ENCODE measurements at regions not wholly inside any gene's neighbourhood (a gene's known extent, or its start where the extent isn't known, plus 50 kb on each side); places are given as distances from the start of the nearest gene placed in this dataset.

GRCh38 chr3:31255007-31255581 is 277.6 kb upstream of the STT3B start:
- CTCF ChIA-PET (ENCODE audit: low intra/inter-chr PET ratio, low total read pairs) = no interaction called here
- H3K27ac ChIP-seq (ENCODE audit: extremely low read length, insufficient read depth, low read length) = peak overlapping the region; percentile 2
- TF ChIP-seq MYNN (CRISPR knock-in tag; IDR thresholded peaks at IDR 0.05; ENCODE audit: low read depth) (no peak), HNF4A (CRISPR knock-in tag; IDR thresholded peaks at IDR 0.05) (peak; percentile 52), NR2C2 (CRISPR knock-in tag; IDR thresholded peaks at IDR 0.05; ENCODE audit: borderline replicate concordance) (no peak), NFKBIZ (CRISPR knock-in tag; IDR thresholded peaks at IDR 0.05) (no peak), ZNF230 (CRISPR knock-in tag; IDR thresholded peaks at IDR 0.05) (no peak), PBX3 (CRISPR knock-in tag; IDR thresholded peaks at IDR 0.05; ENCODE audit: borderline replicate concordance) (no peak), NFE2L2 (IDR thresholded peaks at IDR 0.05; ENCODE audit: low read length) (no peak), HMG20A (CRISPR knock-in tag; IDR thresholded peaks at IDR 0.05; ENCODE audit: borderline replicate concordance) (peak; percentile 19; the same call in 1 of the 2 replicates), MYC (CRISPR knock-in tag; IDR thresholded peaks at IDR 0.05; ENCODE audit: borderline replicate concordance) (no peak), ZHX2 (IDR thresholded peaks at IDR 0.05; ENCODE audit: low read depth) (no peak), ZHX2 (CRISPR knock-in tag; IDR thresholded peaks at IDR 0.05; ENCODE audit: borderline replicate concordance) (no peak), CBX2 (IDR thresholded peaks at IDR 0.05; ENCODE audit: low read depth, low read length) (no peak), CBX2 (CRISPR knock-in tag; IDR thresholded peaks at IDR 0.05; ENCODE audit: low read depth) (no peak)

More at GRCh38 chr3:31255007-31255581, 277.6 kb upstream of the STT3B start:
- H3K9ac ChIP-seq (ENCODE audit: insufficient read depth, low read depth, low read length) = no peak overlapping the region
- H4K20me1 ChIP-seq (ENCODE audit: insufficient read depth, low read length) = no peaks in the 10 kb centered on the region
- BruUV-seq (replicated peaks) = no TSS peak
- POLR2A ChIA-PET = no interaction called here
- DNase-seq (ENCODE audit: low spot score) (peak; percentile 20), ATAC-seq (peak; percentile 78), FAIRE-seq (peak; percentile 40)
- intact Hi-C loops (cut with micrococcal nuclease; ENCODE audit: unreplicated experiment) (no loop called here), in situ Hi-C loops (cut with HindIII; ENCODE audit: extremely low pct_ligation_motif_present, low pct_unique_long_range_greater_than_20kb) (no loop called here)
- H3K36me3 ChIP-seq (replicated peaks in 1 of 2; ENCODE audit: control insufficient read depth in 1 of 2, insufficient read depth in 2 of 2, low read length in 2 of 2) = peaks cover 0 to 1% of the 10 kb centered on the region in 2 experiments; a peak in 1 of 5 replicates
- no peaks in the 10 kb centered on the region for H3K9me3 ChIP-seq (ENCODE audit: low read length)
- peaks cover 38% of the 10 kb centered on the region for H3K4me1 ChIP-seq (ENCODE audit: insufficient read depth, low read length)
- H3K4me2 ChIP-seq (ENCODE audit: low read depth, low read length) = peak overlapping the region; percentile 28
- no peaks in the 10 kb centered on the region for H3K79me2 ChIP-seq (ENCODE audit: insufficient read depth, low read length)
- H2AFZ ChIP-seq (ENCODE audit: low read length) = peak overlapping the region; percentile 39
- 54% methylated on average over 2 of the region's 2 CpGs for WGBS (ENCODE audit: low lambda C conversion rate)
- H3K27me3 ChIP-seq (ENCODE audit: control insufficient read depth in 1 of 2, insufficient read depth in 2 of 2, low read length in 2 of 2) = no peaks in the 10 kb centered on the region
- H3K4me3 ChIP-seq (replicated peaks in 1 of 3; ENCODE audit: insufficient read depth in 1 of 3, low read depth in 2 of 3, low read length in 3 of 3) = no peak overlapping the region

Data from HepG2 (cell line).